ENCODE measurements at regions not wholly inside any gene's neighbourhood (a gene's known extent, or its start where the extent isn't known, plus 50 kb on each side); places are given as distances from the start of the nearest gene placed in this dataset.

- TF ChIP-seq CTCF (IDR thresholded peaks at IDR 0.05 in 8 of 11, conservative IDR thresholded peaks at IDR 0.05 in 3 of 11), result no peak
- no peak for TF ChIP-seq POLR2A (IDR thresholded peaks at IDR 0.05)
These were observed 540.3 kb downstream of the XYLT1 start for GRCh38 chr16:16930309-16931000.
